AG04450 (cell line): ENCODE measurements at regions not wholly inside any gene's neighbourhood (a gene's known extent, or its start where the extent isn't known, plus 50 kb on each side); places are given as distances from the start of the nearest gene placed in this dataset.

Source experiments
- CTCF ChIA-PET: fragments of 300-600, 350-600 bp; formaldehyde crosslinking; extraction: SDS; loops from one replicate; lab custom pipeline; 2022; ENCODE audit warnings: antibody characterized with exemption, inconsistent platforms; lab: Charles Lee
- POLR2A ChIA-PET: fragments of 350-600 bp; formaldehyde crosslinking; extraction: SDS; loops from one replicate; lab custom pipeline; 2021; ENCODE audit warnings: antibody characterized with exemption, inconsistent platforms; lab: Yijun Ruan, JAX
- DNase-seq: peaks from one replicate; pipeline ENCODE4 v3.0.0-alpha.2; 2011; ENCODE audit warnings: low read depth, low spot score
- H3K27ac ChIP-seq: one replicate; pipeline ENCODE4 v1.5.1; 2012; ENCODE audit warnings: low read depth, low read length, control low read depth
- H3K27me3 ChIP-seq: one replicate; pipeline ENCODE4 v1.6.0; 2012; ENCODE audit warnings: low read length; ENCODE audit not compliant: control insufficient read depth, insufficient read depth
- H3K4me3 ChIP-seq: 2 replicates; pipeline ENCODE4 v1.5.1; 2011; ENCODE audit warnings: mild to moderate bottlenecking, low read depth, low read length, control low read depth
- H3K9me3 ChIP-seq: 2 replicates; pipeline ENCODE4 v1.5.1; 2012; ENCODE audit warnings: low read length; ENCODE audit not compliant: control insufficient read depth, insufficient read depth
- TF ChIP-seq, protein P1 (sequence below): IDR thresholded peaks from 2 replicates; pipeline ENCODE4 v1.5.1; 2011; ENCODE audit warnings: low read depth, low read length, control low read depth, inconsistent platforms

DNA sequence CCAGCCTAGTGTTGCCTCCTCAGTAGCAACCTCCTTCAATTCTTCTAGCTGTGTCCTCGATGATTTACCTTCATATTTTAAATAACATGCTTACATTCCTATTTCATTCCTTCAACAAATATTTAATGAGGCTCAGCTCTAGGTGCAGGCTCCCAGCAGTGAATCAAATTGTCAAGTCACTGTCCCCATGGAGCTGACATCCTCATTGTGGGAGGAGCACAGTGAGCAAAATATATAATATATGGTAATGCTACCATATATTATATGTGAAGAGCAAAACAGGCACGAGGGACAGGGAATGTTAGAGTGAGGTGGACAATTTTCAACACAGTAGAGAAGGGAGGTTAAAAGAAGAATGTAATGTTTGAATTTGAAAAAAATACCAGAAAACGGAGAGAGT, 869.1 kb downstream of the SLC4A3 start:
- CTCF ChIA-PET, result no interaction called here
- H3K9me3 ChIP-seq, result no peaks in the 10 kb centered on the region
- DNase-seq, result no peak
- POLR2A ChIA-PET, result no interaction called here
- no peaks in the 10 kb centered on the region for H3K27me3 ChIP-seq
- no peak overlapping the region for H3K27ac ChIP-seq
- H3K4me3 ChIP-seq, result no peak overlapping the region
- TF ChIP-seq, protein P1, sequence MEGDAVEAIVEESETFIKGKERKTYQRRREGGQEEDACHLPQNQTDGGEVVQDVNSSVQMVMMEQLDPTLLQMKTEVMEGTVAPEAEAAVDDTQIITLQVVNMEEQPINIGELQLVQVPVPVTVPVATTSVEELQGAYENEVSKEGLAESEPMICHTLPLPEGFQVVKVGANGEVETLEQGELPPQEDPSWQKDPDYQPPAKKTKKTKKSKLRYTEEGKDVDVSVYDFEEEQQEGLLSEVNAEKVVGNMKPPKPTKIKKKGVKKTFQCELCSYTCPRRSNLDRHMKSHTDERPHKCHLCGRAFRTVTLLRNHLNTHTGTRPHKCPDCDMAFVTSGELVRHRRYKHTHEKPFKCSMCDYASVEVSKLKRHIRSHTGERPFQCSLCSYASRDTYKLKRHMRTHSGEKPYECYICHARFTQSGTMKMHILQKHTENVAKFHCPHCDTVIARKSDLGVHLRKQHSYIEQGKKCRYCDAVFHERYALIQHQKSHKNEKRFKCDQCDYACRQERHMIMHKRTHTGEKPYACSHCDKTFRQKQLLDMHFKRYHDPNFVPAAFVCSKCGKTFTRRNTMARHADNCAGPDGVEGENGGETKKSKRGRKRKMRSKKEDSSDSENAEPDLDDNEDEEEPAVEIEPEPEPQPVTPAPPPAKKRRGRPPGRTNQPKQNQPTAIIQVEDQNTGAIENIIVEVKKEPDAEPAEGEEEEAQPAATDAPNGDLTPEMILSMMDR, result no peak

DNA sequence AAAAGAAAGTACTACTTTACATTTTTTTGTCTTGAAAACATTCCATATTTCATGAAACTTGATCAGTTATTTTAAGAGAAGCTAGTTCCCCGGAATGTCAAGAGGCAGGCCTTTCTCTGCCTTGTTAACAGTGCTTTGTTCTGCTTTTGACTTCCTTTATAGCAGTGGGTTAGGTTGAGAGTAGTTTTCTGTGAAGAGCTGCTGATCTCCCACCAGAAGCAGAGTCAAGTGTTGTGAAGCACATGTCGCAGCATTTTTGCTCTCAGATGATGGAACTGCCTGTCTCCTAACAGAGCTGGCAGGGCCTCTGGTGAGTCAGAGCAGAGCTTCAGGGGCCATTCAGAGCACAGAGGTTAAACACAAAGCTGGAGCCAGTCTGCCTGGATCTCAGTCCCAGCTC, 871.8 kb downstream of the SLC4A3 start:
- no peaks in the 10 kb centered on the region for H3K9me3 ChIP-seq
- TF ChIP-seq, protein P1, result no peak
- peak; percentile 36 for DNase-seq
- peak overlapping the region; percentile 52 for H3K27ac ChIP-seq
- ChIA-PET POLR2A (interaction anchor here (0.6 kb wide), 2 partner anchors 91 to 166 kb away, joined by 3 read pairs; no protein-coding TSS in a partner anchor), CTCF (interaction anchor here (0.6 kb wide), 1 partner anchor 10 kb away, joined by 6 read pairs; no protein-coding TSS in a partner anchor)
- H3K4me3 ChIP-seq, result no peak overlapping the region
- H3K27me3 ChIP-seq, result no peaks in the 10 kb centered on the region

DNA sequence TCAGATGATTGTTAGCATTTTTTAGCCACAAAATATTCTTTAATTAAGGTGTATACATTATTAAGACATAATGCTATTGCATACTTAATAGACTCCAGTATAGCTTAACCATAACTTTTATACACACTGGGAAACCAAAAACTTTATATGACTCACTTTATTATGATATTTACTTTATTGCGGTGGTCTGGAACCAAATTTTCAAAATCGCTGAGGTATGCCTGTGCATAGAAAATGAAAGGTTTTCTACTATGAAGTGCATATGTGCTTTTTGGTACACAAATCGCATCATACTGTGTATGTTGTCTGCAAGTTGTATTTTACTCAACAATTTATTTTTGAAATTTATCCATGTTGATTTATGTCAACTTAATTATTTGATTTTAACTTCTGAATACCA, 875.1 kb downstream of the SLC4A3 start:
- H3K27ac ChIP-seq, result no peak overlapping the region
- no peaks in the 10 kb centered on the region for H3K9me3 ChIP-seq
- no peak for DNase-seq
- POLR2A ChIA-PET, result no interaction called here
- TF ChIP-seq, protein P1, result no peak
- CTCF ChIA-PET, result no interaction called here
- H3K4me3 ChIP-seq, result no peak overlapping the region
- no peaks in the 10 kb centered on the region for H3K27me3 ChIP-seq

DNA sequence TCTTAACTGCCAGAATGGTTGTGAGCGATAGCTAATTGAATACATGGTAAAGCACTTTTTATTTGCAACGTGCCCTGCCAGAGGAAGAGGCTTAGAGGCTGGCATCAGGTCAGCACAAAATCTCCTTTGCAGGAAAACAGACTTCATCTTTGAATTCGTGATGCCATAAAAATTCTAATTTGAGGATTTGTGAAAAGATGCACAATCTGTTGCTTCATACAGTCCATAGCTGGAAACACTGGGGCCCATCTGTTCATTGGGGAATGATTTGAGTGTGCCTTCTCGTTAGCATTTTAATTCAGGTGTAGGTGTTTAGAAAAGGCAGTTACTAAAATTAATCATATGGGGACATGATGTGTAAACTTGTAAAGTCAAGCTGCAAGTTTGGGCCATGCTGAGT, 876.0 kb downstream of the SLC4A3 start:
- CTCF ChIA-PET, result interaction anchor here (0.6 kb wide), 1 partner anchor 622 kb away, joined by 3 read pairs; no protein-coding TSS in a partner anchor
- no peak for DNase-seq
- POLR2A ChIA-PET, result no interaction called here
- H3K27me3 ChIP-seq, result no peaks in the 10 kb centered on the region
- TF ChIP-seq, protein P1, result no peak
- H3K4me3 ChIP-seq, result no peak overlapping the region
- no peak overlapping the region for H3K27ac ChIP-seq
- H3K9me3 ChIP-seq, result no peaks in the 10 kb centered on the region

DNA sequence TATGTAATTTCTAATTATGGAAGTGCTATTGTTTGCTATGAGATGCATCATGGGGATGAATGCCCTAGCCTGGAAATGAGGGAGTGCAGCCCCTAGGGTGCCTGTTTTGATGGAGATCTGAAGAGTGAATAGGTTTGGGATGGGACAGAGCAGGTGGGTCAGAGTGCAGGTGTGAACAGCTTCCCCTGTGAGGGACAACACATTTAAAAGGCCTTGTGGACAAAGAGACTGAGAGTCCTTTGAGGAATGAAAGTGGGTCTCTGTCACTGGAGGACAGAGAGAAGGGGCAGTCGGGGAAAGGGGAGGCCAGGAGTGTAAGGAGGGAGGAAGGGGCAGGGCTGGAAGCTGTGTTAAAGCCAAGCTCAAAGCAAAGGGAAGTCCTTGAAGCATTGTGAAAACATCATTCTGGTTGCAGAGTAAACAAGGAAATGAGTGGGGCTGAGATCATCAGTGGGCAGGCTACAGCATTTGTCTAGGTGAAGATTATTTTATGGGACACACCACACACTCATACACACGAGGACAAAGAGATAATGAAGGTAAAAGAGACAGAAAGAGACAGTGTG, 877.6 kb downstream of the SLC4A3 start:
- no peak overlapping the region for H3K4me3 ChIP-seq
- H3K27me3 ChIP-seq, result no peaks in the 10 kb centered on the region
- no peak for DNase-seq
- no peaks in the 10 kb centered on the region for H3K9me3 ChIP-seq
- H3K27ac ChIP-seq, result peak overlapping the region; percentile 66
- CTCF ChIA-PET, result interaction anchor here (0.5 to 1.1 kb wide), 2 partner anchors 16 to 1016 kb away, joined by 3 to 4 read pairs; no protein-coding TSS in a partner anchor
- POLR2A ChIA-PET, result interaction anchor here (0.6 kb wide), 1 partner anchor 9 kb away, joined by 3 read pairs; no protein-coding TSS in a partner anchor
- TF ChIP-seq, protein P1, result no peak
